Transverse colon (tissue), 4 donors: ENCODE measurements at regions not wholly inside any gene's neighbourhood (a gene's known extent, or its start where the extent isn't known, plus 50 kb on each side); places are given as distances from the start of the nearest gene placed in this dataset.

Experiments
- DNase-seq: peaks from one replicate; pipeline ENCODE4 v3.0.0-alpha.2; 2019
- H3K27ac ChIP-seq, 4 donors: fragments of 200-600 bp; sonication (generic); 2 replicates each; pipeline ENCODE4 v1.5.1; 2016 to 2018; ENCODE audit warnings: inconsistent platforms in 4 of 4
- H3K27me3 ChIP-seq: fragments of 200-600 bp; sonication (generic); 2 replicates; pipeline ENCODE4 v1.5.1; 2017; ENCODE audit warnings: inconsistent platforms
- H3K36me3 ChIP-seq, 4 donors: fragments of 200-600 bp; sonication (generic); 2 replicates each; pipeline ENCODE4 v1.5.1; 2017 to 2019; ENCODE audit warnings: inconsistent platforms in 4 of 4
- H3K4me1 ChIP-seq, 4 donors: fragments of 200-600 bp; sonication (generic); 2 replicates each; pipeline ENCODE4 v1.5.1; 2017 to 2020; ENCODE audit warnings: inconsistent platforms in 4 of 4
- H3K4me3 ChIP-seq, 4 donors: fragments of 200-600 bp; sonication (generic); 1 replicate in 1 of 4; 2 replicates in 3 of 4; pipeline versions ENCODE4 v1.5.1 to v1.6.1; 2017 to 2019; ENCODE audit warnings: inconsistent platforms in 4 of 4
- H3K9me3 ChIP-seq, 2 donors: fragments of 200-600 bp; sonication (generic); 2 replicates each; pipeline ENCODE4 v1.5.1; 2017 to 2019; ENCODE audit warnings: inconsistent platforms in 2 of 2
- CTCF ChIP-seq, 5 experiments: fragments of 200-600 bp in 3 of 5; fragments of 450-650 bp in 2 of 5; sonication (generic) in 3 of 5; IDR thresholded peaks; 1 replicate in 2 of 5; 2 replicates in 3 of 5; pipeline ENCODE4 v1.5.1; 2016 to 2017; ENCODE audit warnings: antibody characterized with exemption in 5 of 5, inconsistent platforms in 3 of 5, mild to moderate bottlenecking in 2 of 5, moderate library complexity in 1 of 5
- EP300 ChIP-seq: sonication (generic); formaldehyde crosslinking; IDR thresholded peaks from one replicate; pipeline ENCODE4 v1.6.1; 2017; ENCODE audit warnings: antibody characterized with exemption, low read depth
- POLR2A ChIP-seq: fragments of 450-650 bp; IDR thresholded peaks from one replicate; pipeline ENCODE4 v1.6.1; 2016; ENCODE audit warnings: antibody characterized with exemption, mild to moderate bottlenecking, moderate library complexity
- POLR2AphosphoS5 ChIP-seq, 3 donors: sonication (generic); formaldehyde crosslinking; IDR thresholded peaks; one replicate each; pipeline ENCODE4 v1.6.1; 2016; ENCODE audit warnings: antibody characterized with exemption in 3 of 3
- WGBS, 2 donors: methylation state at CpG; one replicate each; pipeline ENCODE4 v1.1.5; 2018; ENCODE audit warnings: low coverage in 1 of 2; 5-methylcytosine and 5-hydroxymethylcytosine counted together
- in situ Hi-C, 4 donors: fragments of 200-750 bp; cut with MboI; loops; one replicate each; pipeline versions ENCODE4 v1.15.0 to v1.15.1; 2017; ENCODE audit warnings: low sequenced_read_pairs in 3 of 4, low pct_ligation_motif_present in 1 of 4, low pct_unique_long_range_greater_than_20kb in 1 of 4
- intact Hi-C: fragments of 100-400 bp; cut with DNase I; formaldehyde crosslinking; loops from one replicate; pipeline ENCODE4 v1.15.1; 2023; ENCODE audit warnings: low total_unique reads

- H3K4me3 ChIP-seq: no peak overlapping the region
- H3K27me3 ChIP-seq: no peaks in the 10 kb centered on the region
- H3K9me3 ChIP-seq: no peaks in the 10 kb centered on the region
- in situ Hi-C loops: no loop called here
- no peaks in the 10 kb centered on the region for H3K4me1 ChIP-seq
- 85% methylated on average over 7 of the region's 7 CpGs; no CpG with 5 or more reads in 1 of the 2 donors for WGBS, 2 donors
- no peak for DNase-seq
- H3K27ac ChIP-seq: no peak overlapping the region
- intact Hi-C loops: no loop called here
- TF ChIP-seq EP300 (no peak), CTCF (IDR thresholded peaks at IDR 0.05) (no peak), POLR2A (no peak), POLR2AphosphoS5 (IDR thresholded peaks at IDR 0.05) (no peak)
- H3K36me3 ChIP-seq: no peaks in the 10 kb centered on the region
Observed at GRCh38 chr11:70878366-70878765, 374.0 kb downstream of the SHANK2 start.

- no peaks in the 10 kb centered on the region for H3K36me3 ChIP-seq
- no peaks in the 10 kb centered on the region for H3K27me3 ChIP-seq
- DNase-seq: no peak
- no peak for TF ChIP-seq POLR2AphosphoS5 (IDR thresholded peaks at IDR 0.05)
- no peak for TF ChIP-seq EP300
- no peak for TF ChIP-seq CTCF (IDR thresholded peaks at IDR 0.05)
- TF ChIP-seq POLR2A: no peak
- no peaks in the 10 kb centered on the region for H3K4me1 ChIP-seq
- 90% methylated on average over 9 of the region's 11 CpGs; no CpG with 5 or more reads in 1 of the 2 donors for WGBS, 2 donors
- no peaks in the 10 kb centered on the region for H3K9me3 ChIP-seq
- H3K4me3 ChIP-seq: no peak overlapping the region
- intact Hi-C loops: no loop called here
- H3K27ac ChIP-seq: no peak overlapping the region
- in situ Hi-C loops: no loop called here
Observed at GRCh38 chr11:70879601-70880285, 372.6 kb downstream of the SHANK2 start.

- Histone ChIP-seq H3K27me3 (no peaks in the 10 kb centered on the region), H3K4me3 (no peak overlapping the region), H3K36me3 (no peaks in the 10 kb centered on the region), H3K9me3 (no peaks in the 10 kb centered on the region), H3K4me1 (no peaks in the 10 kb centered on the region), H3K27ac (no peak overlapping the region)
- no peak for TF ChIP-seq POLR2AphosphoS5 (IDR thresholded peaks at IDR 0.05)
- TF ChIP-seq CTCF (IDR thresholded peaks at IDR 0.05): no peak
- no peak for TF ChIP-seq EP300
- TF ChIP-seq POLR2A: no peak
- 87 to 100% methylated on average over 2 to 4 of the region's 5 CpGs for WGBS, 2 donors
- in situ Hi-C loops: no loop called here
- no peak for DNase-seq
- intact Hi-C loops: no loop called here
Observed at GRCh38 chr11:70880416-70880815, 372.0 kb downstream of the SHANK2 start.

- Histone ChIP-seq H3K4me3 (no peak overlapping the region), H3K36me3 (no peaks in the 10 kb centered on the region), H3K9me3 (no peaks in the 10 kb centered on the region), H3K27me3 (no peaks in the 10 kb centered on the region), H3K4me1 (no peaks in the 10 kb centered on the region), H3K27ac (no peak overlapping the region)
- in situ Hi-C loops (no loop called here), intact Hi-C loops (no loop called here)
- DNase-seq: no peak
- 81 to 100% methylated on average over 1 to 8 of the region's 8 CpGs for WGBS, 2 donors
- no peak for TF ChIP-seq POLR2AphosphoS5 (IDR thresholded peaks at IDR 0.05)
- TF ChIP-seq CTCF (IDR thresholded peaks at IDR 0.05): no peak
Observed at GRCh38 chr11:70881948-70882715, 370.2 kb downstream of the SHANK2 start.
